ENCODE measurements at regions not wholly inside any gene's neighbourhood (a gene's known extent, or its start where the extent isn't known, plus 50 kb on each side); places are given as distances from the start of the nearest gene placed in this dataset.

DNA sequence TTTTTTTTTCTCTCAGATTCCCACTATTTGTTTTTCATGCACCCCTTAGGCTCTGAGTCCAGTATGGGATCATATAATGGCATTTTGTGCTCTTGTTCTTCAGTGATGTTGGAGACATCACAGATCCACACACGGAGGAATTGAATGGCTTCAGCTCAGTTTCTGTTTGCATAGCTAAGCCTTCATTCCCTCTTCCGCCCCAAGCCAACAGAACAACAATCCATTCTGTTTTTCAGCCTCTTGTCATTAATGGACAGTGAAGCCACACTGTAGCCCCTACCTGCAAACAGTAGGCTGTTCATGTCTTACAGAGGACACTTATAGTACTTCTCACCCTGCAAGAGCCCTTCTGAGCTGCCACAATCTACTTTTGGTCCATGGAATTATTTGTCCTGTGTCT, 64.0 kb upstream of the ZSWIM2 start:
- H3K14ac ChIP-seq (replicated peaks; ENCODE audit: low read depth, low read length), result no peak overlapping the region; the same call in 1 of the 2 replicates

More for the DNA sequence above, 64.0 kb upstream of the ZSWIM2 start:
- Histone ChIP-seq H3K36me3 (ENCODE audit: control insufficient read depth, insufficient read depth, low read length) (no peaks in the 10 kb centered on the region), H3K9me3 (ENCODE audit: control insufficient read depth, insufficient read depth, low read length) (no peaks in the 10 kb centered on the region), H3K4me3 (ENCODE audit: insufficient read depth, low read depth, low read length) (no peak overlapping the region), H2BK20ac (ENCODE audit: low read depth, low read length) (no peak overlapping the region), H4K5ac (ENCODE audit: low read depth, low read length) (no peak overlapping the region), H2BK5ac (ENCODE audit: low read depth, low read length, poor library complexity, severe bottlenecking) (no peak overlapping the region), H2BK15ac (ENCODE audit: low read depth, low read length) (no peak overlapping the region), H4K91ac (ENCODE audit: insufficient read depth, low read depth, low read length) (no peak overlapping the region), H3K27ac (ENCODE audit: insufficient read depth, low read length) (no peak overlapping the region), H2AFZ (replicated peaks; ENCODE audit: low read length, poor library complexity) (no peak overlapping the region), H3K9me1 (ENCODE audit: insufficient read depth, low read length) (no peaks in the 10 kb centered on the region), H4K8ac (ENCODE audit: low read depth in 2 of 2, low read length in 2 of 2) (no peak overlapping the region), H3K9ac (ENCODE audit: low read depth, low read length) (no peak overlapping the region), H3K4ac (ENCODE audit: low read depth, low read length) (no peak overlapping the region), H2AK9ac (replicated peaks; ENCODE audit: low read depth, low read length, poor library complexity) (no peak overlapping the region), H3K23ac (ENCODE audit: low read depth, low read length) (no peak overlapping the region), H2AK5ac (ENCODE audit: low read depth, low read length) (no peak overlapping the region), H3K56ac (ENCODE audit: extremely low read depth, insufficient read depth, low read length) (no peak overlapping the region), H3K79me1 (ENCODE audit: low read depth in 1 of 2, low read length in 2 of 2) (no peaks in the 10 kb centered on the region), H4K20me1 (ENCODE audit: insufficient read depth, low read length) (no peaks in the 10 kb centered on the region), H3K18ac (ENCODE audit: low read depth, low read length) (no peak overlapping the region), H2BK120ac (ENCODE audit: low read depth, low read length) (no peak overlapping the region), H3K4me2 (ENCODE audit: low read depth, low read length) (no peak overlapping the region), H3K27me3 (ENCODE audit: control insufficient read depth, insufficient read depth, low read length) (no peaks in the 10 kb centered on the region), H3K4me1 (ENCODE audit: control insufficient read depth, insufficient read depth, low read length) (no peaks in the 10 kb centered on the region)
- intact Hi-C loops (cut with micrococcal nuclease) (no loop called here), dilution Hi-C loops (cut with HindIII; ENCODE audit: low sequenced_read_pairs, unreplicated experiment) (no loop called here), in situ Hi-C loops (cut with MboI; ENCODE audit: low sequenced_read_pairs) (no loop called here)
- POLR2A ChIA-PET (ENCODE audit: unreplicated experiment), result no interaction called here
- no peak for ATAC-seq (ENCODE audit: low read depth)
- TF ChIP-seq, protein P1, sequence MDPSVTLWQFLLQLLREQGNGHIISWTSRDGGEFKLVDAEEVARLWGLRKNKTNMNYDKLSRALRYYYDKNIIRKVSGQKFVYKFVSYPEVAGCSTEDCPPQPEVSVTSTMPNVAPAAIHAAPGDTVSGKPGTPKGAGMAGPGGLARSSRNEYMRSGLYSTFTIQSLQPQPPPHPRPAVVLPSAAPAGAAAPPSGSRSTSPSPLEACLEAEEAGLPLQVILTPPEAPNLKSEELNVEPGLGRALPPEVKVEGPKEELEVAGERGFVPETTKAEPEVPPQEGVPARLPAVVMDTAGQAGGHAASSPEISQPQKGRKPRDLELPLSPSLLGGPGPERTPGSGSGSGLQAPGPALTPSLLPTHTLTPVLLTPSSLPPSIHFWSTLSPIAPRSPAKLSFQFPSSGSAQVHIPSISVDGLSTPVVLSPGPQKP (IDR thresholded peaks at IDR 0.05; ENCODE audit: borderline replicate concordance, low read depth, low read length), result no peak
- TF ChIP-seq, protein P2, sequence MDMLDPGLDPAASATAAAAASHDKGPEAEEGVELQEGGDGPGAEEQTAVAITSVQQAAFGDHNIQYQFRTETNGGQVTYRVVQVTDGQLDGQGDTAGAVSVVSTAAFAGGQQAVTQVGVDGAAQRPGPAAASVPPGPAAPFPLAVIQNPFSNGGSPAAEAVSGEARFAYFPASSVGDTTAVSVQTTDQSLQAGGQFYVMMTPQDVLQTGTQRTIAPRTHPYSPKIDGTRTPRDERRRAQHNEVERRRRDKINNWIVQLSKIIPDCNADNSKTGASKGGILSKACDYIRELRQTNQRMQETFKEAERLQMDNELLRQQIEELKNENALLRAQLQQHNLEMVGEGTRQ (IDR thresholded peaks at IDR 0.05; ENCODE audit: low read depth, low read length), result no peak
- no CpG with 5 or more reads among the region's 2 CpGs for WGBS, 2 experiments (ENCODE audit: extremely low coverage in 2 of 2, insufficient read length in 1 of 2)
- BruUV-seq (replicated peaks), result no TSS peak
- DNase-seq, result no peak
- CTCF ChIA-PET, result interaction anchor here (0.8 kb wide), 2 partner anchors 9 to 50 kb away, joined by 3 to 4 read pairs; no protein-coding TSS in a partner anchor
